GM19467 (cell line): ENCODE measurements at regions not wholly inside any gene's neighbourhood (a gene's known extent, or its start where the extent isn't known, plus 50 kb on each side); places are given as distances from the start of the nearest gene placed in this dataset.

ENCODE experiments used
- ATAC-seq: cut with Tn5 transposase; IDR thresholded peaks from one replicate; pipeline ENCODE4 v1.9.1; 2021; ENCODE audit warnings: mild to moderate bottlenecking, moderate library complexity; ENCODE audit not compliant: unreplicated experiment

DNA sequence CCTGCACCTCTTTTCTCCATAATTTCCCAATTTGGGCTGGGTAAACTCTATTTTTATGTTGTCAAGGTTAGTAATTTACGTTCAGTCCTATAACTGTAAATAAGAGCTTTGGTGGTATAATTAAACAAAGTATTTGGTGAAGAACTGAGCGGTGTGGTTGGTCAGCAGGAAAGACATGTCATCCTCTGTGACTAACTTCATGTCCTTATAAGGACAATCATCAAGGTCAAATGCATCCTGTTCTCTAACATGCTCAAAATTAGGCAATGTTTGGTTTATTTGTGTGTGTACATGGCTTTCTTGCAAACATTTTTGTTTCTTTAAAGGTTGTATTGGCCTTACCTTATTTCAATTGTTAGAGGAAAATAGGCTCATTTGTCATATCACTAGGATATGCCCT, 121.5 kb upstream of the NABP1 start:
- ATAC-seq, result no peak

DNA sequence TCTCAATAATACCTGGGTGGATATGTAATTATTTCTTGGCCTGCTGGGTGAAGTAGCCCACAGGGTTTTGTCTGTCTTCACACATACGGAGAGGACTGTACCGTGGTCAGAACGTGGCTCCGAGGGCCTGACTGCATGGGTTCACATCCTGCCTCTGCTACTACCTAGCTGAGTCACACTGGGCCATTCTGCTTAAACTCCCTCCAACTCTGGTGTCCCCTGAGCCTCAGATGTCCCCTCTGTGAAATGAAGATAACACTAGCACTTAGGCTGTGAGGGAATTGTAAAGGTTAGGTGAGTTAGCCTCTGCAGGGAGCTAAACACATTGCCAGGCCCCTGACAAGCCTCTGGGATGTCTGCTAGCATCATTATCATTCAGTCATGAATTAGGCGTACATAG, 120.1 kb upstream of the NABP1 start:
- ATAC-seq, result no peak

DNA sequence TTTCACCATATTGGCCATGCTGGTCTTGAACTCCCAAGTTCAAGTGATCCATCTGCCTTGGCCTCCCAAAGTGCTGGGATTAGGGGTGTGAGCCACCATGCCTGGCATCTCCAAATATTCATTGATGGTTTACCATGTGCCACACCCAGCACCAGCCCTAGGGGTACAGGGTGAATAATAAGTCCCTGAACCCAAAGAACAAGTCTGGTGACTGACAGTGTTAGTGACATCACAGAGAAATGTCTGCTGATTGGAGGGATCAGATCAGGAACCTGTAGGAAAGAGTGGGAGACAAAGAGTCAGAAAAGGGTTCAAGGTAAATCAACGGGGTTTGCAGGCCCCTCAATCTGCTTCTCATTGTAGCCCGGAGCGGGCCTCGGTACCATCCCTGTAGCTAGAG, 118.4 kb upstream of the NABP1 start:
- no peak for ATAC-seq

DNA sequence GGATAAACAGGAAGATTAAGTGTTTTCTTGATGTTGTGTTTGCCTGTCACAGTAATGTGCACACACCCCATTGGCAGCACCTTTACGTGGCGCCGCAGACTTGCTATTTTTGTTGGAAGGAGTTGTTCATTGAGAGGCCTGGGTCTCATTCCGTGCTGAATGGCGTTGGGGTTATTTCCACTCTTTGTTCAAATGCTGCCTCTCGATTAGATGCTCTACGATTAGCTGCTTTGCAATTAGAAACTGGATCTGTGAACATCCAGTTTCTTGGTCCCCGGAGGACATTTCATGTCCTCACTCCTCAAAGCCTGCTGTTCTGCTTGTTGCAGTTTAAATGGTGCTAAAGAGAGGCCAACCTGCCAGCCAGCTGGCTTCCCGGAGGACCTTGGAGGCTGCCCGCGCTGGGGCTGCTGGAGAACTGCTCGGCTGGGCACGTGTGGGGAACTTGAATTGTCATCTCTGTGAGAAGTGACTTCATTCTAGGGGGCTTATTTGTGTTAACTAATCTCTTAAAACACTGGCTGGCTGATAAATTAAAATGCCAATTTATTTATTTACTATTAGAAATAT, 117.4 kb upstream of the NABP1 start:
- no peak for ATAC-seq

DNA sequence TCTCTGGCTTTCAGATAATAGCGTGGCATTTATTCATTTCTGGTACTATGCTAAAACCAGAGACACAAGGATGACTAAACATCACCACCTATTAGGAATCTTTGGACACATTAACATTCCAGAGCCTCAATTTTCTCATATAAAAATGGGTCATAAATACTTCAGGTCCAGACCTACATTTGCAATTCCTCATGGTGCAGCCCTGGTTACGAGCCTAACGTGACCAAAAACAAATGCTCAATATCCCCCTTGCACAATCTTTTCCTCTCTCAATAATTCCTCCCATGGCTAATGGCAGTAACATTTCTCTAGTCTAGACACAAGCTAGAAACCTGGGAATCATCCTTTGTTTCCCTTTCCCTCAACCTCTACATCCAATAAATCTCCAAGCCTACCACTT, 112.8 kb upstream of the NABP1 start:
- ATAC-seq, result no peak

DNA sequence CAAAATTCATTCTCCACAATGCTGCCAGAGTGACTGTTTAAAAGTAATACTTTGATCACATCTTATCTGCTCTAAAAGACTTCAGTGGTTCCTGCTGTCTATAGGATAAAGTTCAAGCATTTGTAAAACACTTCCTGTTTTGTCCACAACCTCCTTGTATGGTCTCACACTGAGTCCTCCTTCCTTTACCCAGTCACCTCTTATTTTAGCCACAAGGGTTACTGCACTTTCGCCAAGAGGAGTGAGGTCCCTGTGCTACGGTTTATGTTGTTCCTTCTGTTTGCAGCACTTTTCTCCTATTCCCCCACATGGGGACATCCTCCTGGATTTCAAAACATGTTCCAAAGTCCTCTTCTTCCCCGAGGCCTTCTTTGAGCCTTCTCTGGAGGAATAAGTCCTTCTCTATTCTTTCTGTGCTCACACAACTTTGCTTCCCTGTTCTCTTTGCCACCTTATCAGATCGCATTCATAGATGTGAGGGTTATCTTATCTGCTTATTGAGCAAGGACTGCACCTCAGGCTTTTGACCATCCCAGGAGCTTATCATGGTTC, 112.2 kb upstream of the NABP1 start:
- peak; percentile 57 for ATAC-seq

DNA sequence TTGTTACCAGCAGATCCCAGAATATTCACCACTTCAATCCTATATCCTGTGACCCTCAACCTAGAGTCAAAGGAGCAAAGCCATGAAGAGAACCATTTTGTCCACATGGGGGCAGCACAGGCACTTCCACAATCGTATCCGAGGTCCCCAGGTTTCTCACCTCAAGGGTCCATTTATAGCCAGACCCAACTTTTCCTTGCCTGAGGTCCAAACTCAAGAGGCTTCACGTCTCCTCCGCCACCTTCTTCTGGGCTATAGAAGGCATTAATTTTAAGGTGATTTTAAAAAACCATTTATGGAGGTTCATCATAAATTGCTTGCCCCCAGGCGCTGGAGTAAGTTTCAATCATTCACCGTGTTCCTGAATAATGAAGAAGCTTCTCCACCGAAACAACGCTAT, 111.6 kb upstream of the NABP1 start:
- ATAC-seq, result peak; percentile 52

DNA sequence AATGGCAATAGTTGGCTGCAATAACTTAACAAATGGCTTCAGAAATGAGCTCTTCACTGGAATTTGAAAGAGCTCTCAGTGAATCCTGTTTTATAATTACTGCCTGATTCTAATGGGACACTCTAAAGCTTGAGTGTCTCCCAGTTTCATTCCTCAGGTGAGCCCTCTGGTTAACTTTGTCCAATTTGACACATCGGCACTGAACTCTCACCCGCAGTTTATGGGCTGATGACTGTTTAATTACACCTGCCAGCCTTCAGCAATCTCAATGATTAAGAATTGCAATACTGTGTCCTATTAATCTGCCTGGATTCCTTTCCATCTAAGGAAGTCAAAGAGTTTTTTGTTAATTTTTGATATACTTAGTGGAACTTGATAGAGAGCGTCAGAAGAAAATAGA, 110.7 kb upstream of the NABP1 start:
- no peak for ATAC-seq

DNA sequence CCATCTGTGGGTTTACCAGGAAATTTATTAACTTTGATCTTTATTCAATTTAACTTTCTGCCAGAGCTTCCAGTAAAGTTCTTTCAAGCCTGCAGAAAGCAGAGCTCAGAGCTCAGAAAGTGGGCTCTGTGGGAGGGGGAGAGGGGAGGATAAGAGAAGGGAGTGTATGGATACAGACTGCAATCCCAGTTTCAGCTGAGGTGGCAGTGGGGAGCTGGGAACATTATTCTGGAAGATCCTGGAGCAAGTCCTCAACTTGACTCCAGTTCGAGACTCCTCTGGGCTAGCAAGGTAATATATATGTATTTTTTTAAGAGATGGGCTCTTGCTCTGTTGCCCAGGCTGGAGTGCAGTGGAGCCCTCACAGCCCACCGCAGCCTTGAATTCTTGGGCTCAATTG, 108.9 kb upstream of the NABP1 start:
- ATAC-seq, result no peak

DNA sequence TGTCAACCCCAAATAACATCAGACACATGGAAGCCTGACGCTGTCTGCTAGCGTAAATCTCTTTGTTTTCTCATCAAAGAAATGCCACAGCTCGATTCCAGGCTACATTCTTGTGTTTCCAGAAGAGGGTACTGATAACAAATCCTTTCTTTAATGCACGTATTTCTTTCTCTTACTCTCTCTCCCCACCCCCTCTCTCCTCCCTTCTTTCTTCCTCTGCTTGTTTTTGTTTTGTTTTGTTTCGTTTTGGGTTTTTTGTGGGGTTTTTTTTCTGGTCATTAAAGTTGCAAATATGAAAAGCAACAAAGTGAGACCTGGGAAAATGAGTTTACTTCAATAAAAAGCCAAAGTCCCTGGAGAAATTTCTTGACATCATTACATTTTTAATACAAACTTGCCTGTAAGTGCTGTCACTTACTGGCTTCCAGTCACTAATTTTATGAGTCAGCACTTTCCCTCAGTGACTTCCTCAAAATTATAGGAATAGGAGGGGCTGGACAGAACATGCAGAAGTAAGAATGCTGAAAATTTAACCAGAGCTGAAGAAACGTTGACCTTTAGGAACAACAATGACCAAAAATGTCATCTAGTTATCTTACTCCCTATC, 106.7 kb upstream of the NABP1 start:
- no peak for ATAC-seq

DNA sequence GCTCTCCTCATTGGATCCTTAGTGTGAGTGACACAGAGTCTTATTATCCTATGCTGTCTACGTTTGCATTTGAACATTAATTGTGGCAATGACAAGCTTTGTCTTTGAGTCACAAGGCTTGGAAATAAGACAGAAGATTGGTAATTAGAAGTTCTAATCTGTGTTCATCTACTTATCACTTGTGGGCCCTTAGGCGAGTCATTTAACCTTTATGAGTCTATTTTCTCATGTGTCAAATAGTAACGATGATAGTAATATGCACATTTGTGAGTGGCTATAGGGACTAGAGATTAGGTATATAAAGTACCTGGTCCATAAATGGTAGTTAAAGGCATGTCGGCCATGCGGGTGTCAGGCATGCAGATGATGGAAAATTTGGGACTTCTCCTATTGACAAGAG, 105.6 kb upstream of the NABP1 start:
- ATAC-seq, result no peak

DNA sequence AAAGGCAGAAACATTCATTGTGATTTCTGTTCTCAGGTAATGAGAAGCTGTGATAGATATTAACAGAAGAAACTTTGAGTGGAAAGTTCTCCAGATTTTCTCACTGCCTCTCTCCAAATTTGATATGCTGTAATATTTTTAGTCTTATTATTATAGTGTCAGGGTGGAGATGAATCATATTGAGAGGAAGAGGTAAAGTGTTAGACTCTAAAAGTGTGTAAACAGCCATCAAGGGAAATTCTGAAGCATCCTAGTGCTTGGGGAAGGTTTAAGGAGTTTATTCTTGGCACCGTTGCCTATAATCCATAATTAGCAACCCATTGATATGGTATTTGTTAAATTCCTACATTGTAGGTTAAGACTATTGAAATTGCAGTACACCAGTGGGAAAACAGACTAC, 104.7 kb upstream of the NABP1 start:
- no peak for ATAC-seq

DNA sequence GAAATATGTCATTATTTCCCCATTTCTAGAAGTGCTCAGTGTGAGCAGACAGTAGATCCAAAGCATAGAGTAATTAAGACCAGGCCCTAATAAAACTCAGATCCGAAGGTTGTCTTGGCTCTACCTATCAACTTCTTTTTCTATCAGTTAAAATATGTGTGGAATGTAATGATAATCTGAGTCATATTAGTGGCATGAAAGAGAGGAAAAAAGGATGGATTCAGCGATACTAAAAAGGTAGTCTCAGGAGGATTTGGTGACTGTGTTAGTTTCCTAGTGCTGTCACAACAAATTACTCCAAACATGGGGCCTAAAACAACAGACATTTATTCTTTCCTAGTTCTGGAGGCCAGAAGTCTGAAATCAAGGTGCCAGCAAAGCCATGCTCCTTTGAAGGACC, 103.7 kb upstream of the NABP1 start:
- ATAC-seq, result no peak

DNA sequence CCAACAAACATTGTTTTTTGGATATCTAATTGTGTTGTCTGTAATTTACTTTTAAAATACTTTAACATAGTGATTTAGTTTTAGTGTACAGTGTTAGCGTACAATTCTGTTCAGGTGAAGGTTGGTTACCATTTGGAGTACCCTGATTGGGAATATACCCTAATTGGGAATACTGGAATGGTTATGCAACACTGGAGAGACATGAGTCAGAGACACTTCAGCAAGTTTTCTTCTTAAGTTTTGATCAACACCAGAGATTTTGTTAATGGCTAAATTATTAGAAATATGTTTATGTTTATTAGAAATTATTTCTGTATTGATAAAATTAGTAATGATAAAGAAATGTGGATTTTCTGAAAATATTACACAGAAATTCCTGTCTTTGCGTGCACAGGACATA, 100.3 kb upstream of the NABP1 start:
- no peak for ATAC-seq

DNA sequence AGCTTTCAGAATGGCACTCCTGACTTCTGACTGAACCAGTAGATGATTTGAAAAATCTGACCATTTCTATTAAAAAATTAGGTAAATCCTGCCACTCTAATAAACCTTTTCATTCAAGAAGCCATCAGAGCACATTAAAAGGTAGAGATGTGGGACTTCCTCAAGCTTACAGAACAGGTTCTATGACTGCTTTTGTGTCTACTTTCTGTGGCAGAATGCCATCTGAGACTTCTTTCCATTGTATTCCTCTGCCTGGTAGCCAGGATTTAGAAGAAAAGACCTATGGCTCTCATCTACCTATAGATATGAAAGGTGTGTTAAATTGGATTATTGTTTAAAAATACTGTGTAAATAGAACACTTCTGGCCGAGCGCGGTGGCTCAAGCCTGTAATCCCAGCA, 99.9 kb upstream of the NABP1 start:
- no peak for ATAC-seq

DNA sequence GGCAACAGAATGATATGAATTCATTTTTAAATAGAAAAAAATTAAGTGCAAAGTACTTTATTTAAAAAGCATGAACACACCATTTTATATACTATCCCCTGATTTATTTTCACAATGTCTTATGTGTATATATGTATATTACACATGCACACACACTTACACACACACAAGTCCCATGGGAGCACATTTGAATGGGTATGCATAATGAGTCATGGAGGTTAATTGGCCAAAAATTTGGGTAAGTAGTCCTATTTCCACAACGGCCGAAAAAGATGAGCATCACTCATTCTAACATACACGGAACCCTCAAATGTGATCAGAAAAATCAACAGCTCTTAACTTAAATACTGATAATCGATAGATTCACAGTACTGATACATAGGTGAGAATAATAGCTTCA, 97.4 kb upstream of the NABP1 start:
- ATAC-seq, result no peak

DNA sequence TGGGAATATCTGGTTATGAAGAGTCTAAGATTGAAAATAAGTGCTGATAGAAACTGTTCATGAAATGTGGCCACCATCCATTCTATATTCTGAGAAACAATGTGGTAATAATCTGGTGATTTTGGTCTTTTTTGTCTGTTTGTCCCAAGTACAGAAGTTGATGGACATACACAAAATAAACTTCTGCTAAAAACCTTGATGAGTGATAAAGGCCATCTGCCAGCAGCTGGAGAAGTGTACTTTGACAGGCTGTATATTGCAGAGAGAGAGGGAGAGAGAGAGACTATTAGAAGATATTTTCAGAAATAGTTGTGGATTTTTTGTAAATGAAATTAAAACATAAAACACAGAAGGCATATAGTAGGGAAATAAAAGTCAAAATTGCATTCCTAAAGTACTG, 96.9 kb upstream of the NABP1 start:
- ATAC-seq, result no peak

DNA sequence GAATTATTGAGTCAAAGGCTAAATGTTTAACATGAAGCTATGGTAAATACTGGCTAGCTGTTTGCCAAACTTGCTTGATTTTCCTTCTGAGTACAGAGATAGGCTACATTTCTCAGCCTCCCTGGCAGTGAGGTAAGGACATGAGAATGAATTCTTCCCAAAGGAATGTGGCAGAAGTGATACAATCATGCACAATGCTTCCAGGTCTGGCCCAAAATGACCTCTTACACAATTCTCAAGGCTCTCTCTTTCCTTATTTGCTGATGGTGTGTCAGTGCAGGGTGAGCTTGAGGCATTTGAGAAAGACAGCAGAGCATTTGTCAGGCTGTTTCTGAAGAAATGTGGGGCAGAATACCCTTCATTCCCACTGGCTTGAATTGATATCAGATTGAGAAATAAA, 95.6 kb upstream of the NABP1 start:
- ATAC-seq, result no peak

DNA sequence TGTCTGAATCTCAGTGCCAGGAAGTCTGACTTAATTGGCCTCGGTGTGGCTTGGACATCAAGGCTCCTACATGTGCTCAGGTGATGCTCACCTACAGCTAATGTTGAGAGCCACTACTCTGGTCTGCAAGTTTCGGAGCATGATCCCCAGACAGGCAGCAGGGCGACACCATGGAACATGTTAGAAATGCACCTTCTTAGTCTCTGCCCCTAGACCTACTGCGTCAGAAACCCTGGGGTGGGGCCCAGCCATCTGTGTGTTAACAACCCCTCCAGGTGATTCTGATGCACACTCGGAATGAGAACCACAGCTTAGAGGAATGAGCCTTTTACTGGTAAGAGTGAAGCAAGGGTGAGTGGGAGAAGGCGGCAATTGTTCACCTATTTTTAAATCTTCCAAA, 86.9 kb upstream of the NABP1 start:
- no peak for ATAC-seq

DNA sequence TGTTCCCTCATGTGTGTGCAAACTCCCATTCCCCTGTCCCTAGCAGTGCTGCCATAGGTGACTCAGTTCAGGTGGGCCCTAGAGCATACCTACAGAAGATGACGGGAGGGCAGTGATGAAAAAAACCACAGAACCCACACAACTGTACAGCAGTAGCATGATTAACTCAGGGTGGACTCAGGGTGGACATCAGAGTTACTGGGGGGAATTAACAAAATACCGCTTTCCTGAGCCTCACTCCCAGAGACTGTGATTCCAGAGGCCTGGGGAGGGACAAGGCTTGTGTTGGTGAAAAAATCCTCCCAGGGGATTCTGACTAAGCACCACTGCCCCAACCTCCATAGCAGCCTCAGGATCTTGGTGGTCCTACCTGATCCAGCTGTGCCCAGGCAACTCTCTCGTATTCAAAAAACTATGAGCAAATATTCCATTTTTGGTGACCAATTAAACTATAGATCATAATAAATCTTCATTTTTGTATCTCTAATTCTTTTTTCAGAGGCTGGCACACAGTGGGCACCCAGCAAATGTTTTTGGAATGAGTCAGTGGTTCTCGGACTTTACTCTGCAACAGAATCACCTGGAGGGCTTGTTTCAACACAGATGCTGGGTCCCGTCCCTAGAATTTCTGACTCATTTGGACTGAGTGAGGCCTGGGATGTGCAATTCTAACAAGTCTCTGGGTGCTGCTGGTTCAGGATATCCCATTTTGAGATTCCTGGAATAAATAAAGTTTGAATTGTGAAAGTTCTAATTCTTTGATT, 84.1 kb upstream of the NABP1 start:
- no peak for ATAC-seq

DNA sequence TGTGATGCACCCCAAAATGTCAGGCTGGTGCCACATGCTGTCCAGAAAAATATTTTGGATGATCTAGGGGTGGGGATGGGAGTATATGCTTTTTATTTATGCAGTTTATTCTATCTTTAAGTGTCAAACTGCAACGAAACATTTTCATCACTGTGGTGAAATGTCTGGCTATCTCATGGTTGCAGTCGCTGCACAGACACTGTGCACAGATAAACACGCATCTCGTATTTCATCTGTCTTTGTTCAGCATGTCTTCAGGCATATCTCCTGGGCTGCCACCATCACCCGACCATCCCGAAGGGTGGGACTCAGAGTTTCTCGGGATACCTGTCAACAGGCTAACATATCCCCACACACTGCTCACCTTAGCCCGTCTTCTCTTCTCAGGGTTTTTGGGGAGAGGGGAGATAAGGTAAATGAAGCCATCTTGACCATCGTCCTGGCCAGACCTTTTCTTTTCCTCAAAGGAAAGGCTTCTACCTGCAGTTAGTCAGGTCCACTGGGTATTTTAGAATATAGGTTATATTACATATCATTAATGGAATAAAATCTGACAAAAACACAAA, 80.7 kb upstream of the NABP1 start:
- ATAC-seq, result no peak

DNA sequence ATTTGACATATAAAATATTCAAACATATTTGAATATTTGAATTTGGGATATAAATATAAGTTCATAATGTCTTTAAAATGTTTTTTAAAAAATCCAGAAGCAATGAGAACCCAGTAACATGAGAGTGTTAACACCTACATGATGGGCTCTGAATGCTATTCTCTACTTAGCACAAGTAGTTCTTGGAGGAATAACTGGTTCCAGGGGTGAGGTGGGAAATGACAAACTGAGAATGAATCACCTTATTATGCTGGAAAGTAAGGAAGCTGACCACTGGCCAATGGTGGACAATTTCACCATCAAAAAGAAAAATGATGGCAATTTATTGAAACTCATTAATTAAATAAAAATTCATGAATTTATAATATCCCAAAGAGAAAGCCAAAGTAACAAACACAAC, 79.6 kb upstream of the NABP1 start:
- ATAC-seq, result no peak
